Stimulated activated CD4-positive, alpha-beta T cell treated with anti-CD3 and anti-CD28 coated beads, Interleukin-15, amount 100 ng/mL, for 24 hours (primary cell): ENCODE measurements at regions not wholly inside any gene's neighbourhood (a gene's known extent, or its start where the extent isn't known, plus 50 kb on each side); places are given as distances from the start of the nearest gene placed in this dataset.
A peak's percentile ranks its signal among the peaks of the same experiment; 100 is the strongest.
"Not testable (repeated sequence)": the region's sequence is repeated elsewhere in the genome, so short reads cannot be mapped to it uniquely, and the experiment has no call there.

Source experiments
- DNase-seq: peaks from one replicate; pipeline ENCODE4 v3.0.0-alpha.2; 2020

GRCh38 chr15:62275831-62276230, 110.7 kb upstream of the C2CD4B start:
- DNase-seq: no peak

DNA sequence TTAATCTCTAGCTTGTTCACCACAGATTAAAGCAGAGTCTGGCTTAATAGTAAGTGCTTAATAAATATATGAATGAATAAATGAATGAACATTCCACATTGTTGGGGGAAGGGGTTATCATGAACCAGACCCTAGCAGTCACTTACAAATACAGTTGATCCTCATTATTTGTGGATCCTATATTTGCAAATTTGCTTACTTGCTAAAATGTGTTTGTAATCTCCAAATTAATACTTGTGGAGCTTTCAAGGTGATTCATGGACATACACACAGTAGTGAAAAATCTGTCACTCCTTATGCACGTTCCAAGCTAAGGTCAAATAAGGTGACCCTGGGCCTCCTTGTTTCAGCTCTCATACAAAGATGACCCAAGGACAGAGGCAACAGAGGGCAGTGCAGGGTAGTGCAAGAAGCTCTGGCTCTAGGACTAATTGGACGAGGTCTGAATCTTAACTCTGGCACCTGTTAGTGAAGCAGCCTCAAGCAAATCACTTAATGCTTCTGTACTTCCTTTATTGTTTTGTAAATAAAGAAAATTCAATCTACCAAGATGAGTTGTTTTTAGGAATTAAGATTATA, 112.8 kb upstream of the C2CD4B start:
- no peak for DNase-seq

DNA sequence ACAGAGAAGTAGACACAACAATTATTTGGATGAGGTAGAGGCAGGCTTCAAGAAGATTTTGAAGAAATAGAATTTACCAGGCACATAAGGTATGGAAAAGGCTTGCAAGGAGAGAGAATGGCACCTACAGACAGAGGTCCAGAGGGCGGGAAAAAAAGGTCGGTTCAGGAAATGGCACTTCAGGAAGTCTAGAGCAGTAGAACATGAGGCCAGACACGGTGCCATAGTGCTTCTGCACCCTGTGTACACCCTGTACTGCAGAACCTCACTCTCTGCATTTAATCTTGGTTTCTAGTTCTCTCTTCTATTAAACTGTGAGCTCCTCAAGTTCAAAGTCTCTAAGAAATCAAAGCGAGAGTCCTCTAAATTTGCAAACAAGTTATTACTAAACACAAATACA, 113.4 kb upstream of the C2CD4B start:
- no peak for DNase-seq

- DNase-seq: no peak
Measured at GRCh38 chr15:62279041-62279440, 114.0 kb upstream of the C2CD4B start.

GRCh38 chr15:62280625-62281024, 115.5 kb upstream of the C2CD4B start:
- no peak for DNase-seq

DNA sequence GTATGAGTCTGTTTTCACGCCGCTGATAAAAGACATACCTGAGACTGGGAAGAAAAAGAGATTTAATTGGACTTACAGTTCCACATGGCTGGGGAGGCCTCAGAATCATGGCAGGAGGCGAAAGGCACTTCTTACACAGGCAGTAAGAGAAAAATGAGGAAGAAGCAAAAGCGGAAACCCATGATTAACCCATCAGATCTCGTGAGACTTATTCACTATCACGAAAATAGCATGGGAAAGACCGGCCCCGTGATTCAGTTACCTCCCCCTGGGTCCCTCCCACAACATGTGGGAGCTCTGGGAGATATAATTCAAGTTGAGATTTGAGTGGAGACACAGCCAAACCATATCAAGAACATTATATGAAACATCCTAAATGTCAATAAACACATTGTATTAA, 116.7 kb upstream of the C2CD4B start:
- not testable (repeated sequence) for DNase-seq

DNA sequence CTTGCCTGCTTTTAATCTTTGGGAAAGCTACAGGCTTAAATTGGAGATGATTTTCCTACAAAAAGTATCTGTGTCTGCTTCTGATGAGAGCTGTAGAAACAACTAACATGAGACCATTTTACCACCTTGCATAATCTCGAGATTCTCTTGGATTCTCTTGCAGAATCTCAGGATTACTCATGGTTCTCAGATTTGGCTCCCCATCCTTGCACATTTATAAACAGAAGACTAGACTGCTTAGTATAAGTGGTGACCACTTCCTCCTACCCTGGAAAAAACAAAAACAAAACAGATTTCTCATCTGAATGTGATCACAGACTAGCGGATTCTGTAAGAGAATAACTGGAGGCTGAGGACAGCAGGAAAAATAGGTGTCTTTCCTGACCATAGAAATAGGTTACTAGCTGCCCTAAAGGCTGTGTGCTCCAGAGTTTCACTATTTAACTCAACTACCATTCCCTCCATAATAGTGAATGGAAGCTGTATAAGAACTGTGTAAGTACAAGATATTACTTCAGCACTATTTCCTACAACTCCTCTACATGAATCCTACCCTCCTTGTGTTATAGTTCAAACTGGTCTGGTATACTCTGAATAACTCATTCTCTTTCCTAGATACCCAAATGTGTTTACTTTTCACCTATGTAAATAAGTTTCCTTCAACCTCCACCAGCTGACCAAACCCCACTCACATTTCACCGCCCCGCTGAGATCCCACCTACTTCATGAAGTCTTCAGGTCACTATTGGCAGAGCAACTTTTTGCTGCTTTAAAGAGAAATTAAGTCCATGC, 122.2 kb upstream of the C2CD4B start:
- no peak for DNase-seq

DNA sequence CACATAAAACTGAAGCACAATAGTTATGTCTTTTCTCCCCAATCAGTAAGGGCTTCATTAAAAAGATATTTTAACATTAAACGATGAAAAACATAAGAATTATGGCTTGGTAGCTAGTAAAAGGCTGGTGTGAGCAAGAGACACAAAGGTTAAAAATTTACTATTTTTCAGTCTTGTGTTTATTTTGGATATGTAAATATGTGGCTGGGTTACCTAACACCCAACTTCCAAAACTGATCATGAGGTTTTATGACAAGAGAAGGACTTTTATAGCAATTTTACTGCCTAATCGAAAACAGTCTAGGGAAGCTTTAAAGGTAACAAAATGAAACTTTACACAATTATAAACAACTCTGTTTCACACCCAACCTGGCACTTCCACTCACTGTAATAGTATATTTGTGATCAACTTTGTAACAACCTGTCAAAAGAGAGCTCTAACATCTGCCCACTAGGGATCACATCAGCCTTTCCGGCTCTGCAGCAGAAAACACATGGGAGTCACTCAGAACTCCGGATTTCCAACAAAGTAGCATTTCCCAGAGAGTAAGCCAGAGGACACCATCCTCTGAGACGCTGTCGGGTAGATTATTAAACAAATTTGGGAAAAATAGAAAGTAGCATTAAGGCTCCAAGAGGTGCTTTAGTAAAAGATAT, 123.4 kb upstream of the C2CD4B start:
- DNase-seq: no peak

DNA sequence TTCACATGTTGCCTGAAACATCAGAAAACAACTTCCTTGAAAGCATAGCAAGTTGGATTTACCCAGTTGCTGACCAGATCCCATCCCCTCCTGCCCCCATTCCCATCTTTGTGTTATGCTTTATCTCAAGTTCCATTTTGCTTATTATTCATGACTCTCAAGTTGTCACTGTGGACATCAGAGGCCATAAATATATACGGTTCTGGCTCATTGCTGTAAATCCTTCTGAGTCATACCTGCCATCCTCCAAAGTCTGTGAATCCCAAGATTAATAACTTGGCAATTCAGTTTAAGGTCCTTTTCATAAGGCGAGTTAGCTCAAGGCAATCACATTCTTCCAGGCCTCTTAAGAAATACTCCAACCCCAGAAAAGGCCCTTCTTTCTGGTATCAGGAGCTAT, 126.2 kb upstream of the C2CD4B start:
- no peak for DNase-seq

- no peak for DNase-seq
Measured at GRCh38 chr15:62296756-62297507, 131.8 kb upstream of the C2CD4B start.

GRCh38 chr15:62297522-62297921, 132.4 kb upstream of the C2CD4B start:
- DNase-seq: no peak

- no peak for DNase-seq
Measured at GRCh38 chr15:62297933-62298332, 132.8 kb upstream of the C2CD4B start.

- DNase-seq: no peak
Measured at GRCh38 chr15:62298811-62299210, 133.7 kb upstream of the C2CD4B start.

GRCh38 chr15:62299541-62299940, 134.5 kb upstream of the C2CD4B start:
- DNase-seq: no peak

- no peak for DNase-seq
Measured at GRCh38 chr15:62301993-62302675, 137.0 kb upstream of the C2CD4B start.

- peak; percentile 18 for DNase-seq
Measured at GRCh38 chr15:62306851-62307504, 141.9 kb upstream of the C2CD4B start.

- DNase-seq: no peak
Measured at GRCh38 chr15:62307551-62307950, 142.5 kb upstream of the C2CD4B start.

- no peak for DNase-seq
Measured at GRCh38 chr15:62316413-62317060, 151.5 kb upstream of the C2CD4B start.

GRCh38 chr15:62320259-62320658, 155.2 kb upstream of the C2CD4B start:
- no peak for DNase-seq

DNA sequence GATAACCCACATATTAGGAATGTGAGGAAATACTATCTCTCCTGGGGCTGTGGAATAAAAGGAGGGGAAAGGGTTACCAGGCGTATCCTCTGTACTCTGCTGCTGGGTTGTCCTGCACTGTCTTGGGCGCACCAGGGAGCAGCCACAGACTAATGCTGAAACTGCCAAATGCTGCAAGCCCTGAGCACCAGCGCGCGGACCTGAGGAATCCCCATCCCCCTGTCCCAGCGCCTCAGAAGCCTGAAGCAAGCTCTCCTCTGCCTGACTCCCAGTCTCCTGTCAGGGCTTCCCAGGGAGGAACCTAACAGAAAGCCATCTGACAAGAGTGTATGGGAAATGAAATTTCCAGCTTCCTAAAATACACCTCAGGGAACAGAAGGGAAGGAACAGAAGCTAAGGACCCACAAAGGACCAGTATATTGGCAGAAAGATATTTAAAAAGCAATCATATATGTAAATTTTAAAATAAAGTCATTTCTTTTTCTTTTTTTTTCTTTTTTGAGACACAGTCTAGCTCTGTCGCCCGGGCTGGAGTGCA, 158.3 kb upstream of the C2CD4B start:
- DNase-seq: no peak

- DNase-seq: no peak
Measured at GRCh38 chr15:62324382-62324781, 159.3 kb upstream of the C2CD4B start.

GRCh38 chr15:62325597-62325996, 160.5 kb upstream of the C2CD4B start:
- no peak for DNase-seq
